Mesendoderm (in vitro differentiated cells): ENCODE measurements at regions not wholly inside any gene's neighbourhood (a gene's known extent, or its start where the extent isn't known, plus 50 kb on each side); places are given as distances from the start of the nearest gene placed in this dataset.

Experiments
- DNase-seq: peaks from one replicate; pipeline ENCODE4 v3.0.0; 2013
- H2AK5ac ChIP-seq: 2 replicates; pipeline ENCODE4 v1.6.1; 2013; ENCODE audit warnings: low read length, inconsistent platforms
- H2BK120ac ChIP-seq: 2 replicates; pipeline ENCODE4 v1.6.1; 2013; ENCODE audit warnings: low read depth, mild to moderate bottlenecking, low read length, moderate library complexity, mixed read lengths
- H2BK15ac ChIP-seq: replicated peaks from 2 replicates; pipeline ENCODE4 v1.6.1; 2013; ENCODE audit warnings: low read depth, mild to moderate bottlenecking, moderate library complexity
- H2BK5ac ChIP-seq: 2 replicates; pipeline ENCODE4 v1.6.1; 2013; ENCODE audit warnings: low read length, inconsistent platforms
- H3K18ac ChIP-seq: 2 replicates; pipeline ENCODE4 v1.6.1; 2013; ENCODE audit warnings: mild to moderate bottlenecking, low read length, mixed read lengths
- H3K23ac ChIP-seq: one replicate; pipeline ENCODE4 v1.6.1; 2013; ENCODE audit warnings: low read length
- H3K27ac ChIP-seq: 2 replicates; pipeline ENCODE4 v1.5.1; 2013; ENCODE audit warnings: low read depth, mild to moderate bottlenecking, inconsistent platforms, low read length, moderate library complexity
- H3K27me3 ChIP-seq: 2 replicates; pipeline ENCODE4 v1.6.1; 2013; ENCODE audit warnings: low read length, control low read depth, mild to moderate bottlenecking, inconsistent platforms; ENCODE audit not compliant: insufficient read depth, poor library complexity
- H3K36me3 ChIP-seq: 2 replicates; pipeline ENCODE4 v1.6.1; 2013; ENCODE audit warnings: low read length, inconsistent platforms; ENCODE audit not compliant: control insufficient read depth, insufficient read depth
- H3K4ac ChIP-seq: one replicate; pipeline ENCODE4 v1.6.1; 2013; ENCODE audit warnings: low read depth, mild to moderate bottlenecking, low read length, moderate library complexity
- H3K4me1 ChIP-seq: 2 replicates; pipeline ENCODE4 v1.6.1; 2013; ENCODE audit warnings: low read depth, low read length, inconsistent platforms; ENCODE audit not compliant: control insufficient read depth
- H3K4me2 ChIP-seq: 2 replicates; pipeline ENCODE4 v1.6.1; 2013; ENCODE audit warnings: low read length
- H3K4me3 ChIP-seq: 2 replicates; pipeline ENCODE4 v1.5.1; 2013; ENCODE audit warnings: mild to moderate bottlenecking, low read length
- H3K56ac ChIP-seq: one replicate; pipeline ENCODE4 v1.6.1; 2013; ENCODE audit warnings: low read length
- H3K79me1 ChIP-seq: 2 replicates; pipeline ENCODE4 v1.6.1; 2013; ENCODE audit warnings: low read length, inconsistent platforms
- H3K79me2 ChIP-seq: 2 replicates; pipeline ENCODE4 v1.6.1; 2013; ENCODE audit warnings: mild to moderate bottlenecking, low read length; ENCODE audit not compliant: control insufficient read depth, insufficient read depth
- H3K9ac ChIP-seq: 2 replicates; pipeline ENCODE4 v1.6.1; 2013; ENCODE audit warnings: low read length, inconsistent platforms
- H4K5ac ChIP-seq: one replicate; pipeline ENCODE4 v1.6.1; 2013; ENCODE audit warnings: low read length
- H4K8ac ChIP-seq: one replicate; pipeline ENCODE4 v1.6.1; 2013; ENCODE audit warnings: low read depth, mild to moderate bottlenecking, control low read depth, low read length, moderate library complexity
- whole genome bisulfite sequencing: extraction: QIAGEN DNeasy Blood & Tissue Kit; methylation state at CpG from one replicate; pipeline ENCODE4 v1.1.7; 2013; ENCODE audit warnings: low lambda C conversion rate, missing lambda C conversion rate; ENCODE audit not compliant: insufficient coverage; ENCODE audit errors: extremely low coverage; 5-methylcytosine and 5-hydroxymethylcytosine counted together

DNA sequence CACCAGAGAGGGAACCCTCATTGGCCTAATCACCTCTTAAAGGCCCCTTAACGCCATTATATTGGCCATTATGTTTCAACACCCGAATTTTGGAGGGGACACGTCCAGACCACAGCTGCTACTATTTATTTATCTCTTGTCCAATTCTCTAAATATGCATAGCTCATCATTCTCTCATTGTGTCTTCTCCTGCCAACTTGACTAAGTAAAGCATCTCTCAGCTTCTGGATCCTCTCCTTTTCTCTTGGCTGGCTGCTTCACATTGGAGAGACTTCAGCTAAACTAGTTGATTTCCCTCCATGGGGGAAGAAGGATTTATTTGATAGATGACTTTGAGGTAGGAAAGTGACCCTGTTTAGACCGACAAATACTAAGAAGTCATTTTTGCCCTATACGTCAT is 120.4 kb upstream of the KRR1 start:
- WGBS: no CpG with 5 or more reads among the region's 5 CpGs
- no peak for DNase-seq
- no peak overlapping the region for H3K56ac ChIP-seq
- H4K5ac ChIP-seq: no peak overlapping the region
- no peaks in the 10 kb centered on the region for H3K4me1 ChIP-seq
- H3K9ac ChIP-seq: no peak overlapping the region
- H3K36me3 ChIP-seq: no peaks in the 10 kb centered on the region
- no peaks in the 10 kb centered on the region for H3K79me2 ChIP-seq
- no peaks in the 10 kb centered on the region for H3K27me3 ChIP-seq
- H3K4me2 ChIP-seq: no peak overlapping the region
- H3K23ac ChIP-seq: no peak overlapping the region
- H3K4me3 ChIP-seq: no peak overlapping the region
- H2BK15ac ChIP-seq: no peak overlapping the region
- no peak overlapping the region for H3K18ac ChIP-seq
- H3K79me1 ChIP-seq: no peaks in the 10 kb centered on the region
- H2BK5ac ChIP-seq: no peak overlapping the region
- H2BK120ac ChIP-seq: no peak overlapping the region
- H4K8ac ChIP-seq: no peak overlapping the region
- H3K4ac ChIP-seq: no peak overlapping the region
- H3K27ac ChIP-seq: no peak overlapping the region
- H2AK5ac ChIP-seq: no peak overlapping the region

- no peak overlapping the region for H4K8ac ChIP-seq
- no peaks in the 10 kb centered on the region for H3K27me3 ChIP-seq
- no peak overlapping the region for H3K18ac ChIP-seq
- no peak overlapping the region for H4K5ac ChIP-seq
- H3K23ac ChIP-seq: no peak overlapping the region
- no peak overlapping the region for H3K4me3 ChIP-seq
- no peak overlapping the region for H2BK15ac ChIP-seq
- no peak overlapping the region for H2AK5ac ChIP-seq
- H3K4me2 ChIP-seq: no peak overlapping the region
- no peak overlapping the region for H2BK5ac ChIP-seq
- H3K79me2 ChIP-seq: no peaks in the 10 kb centered on the region
- no peak overlapping the region for H3K56ac ChIP-seq
- H3K9ac ChIP-seq: no peak overlapping the region
- H3K79me1 ChIP-seq: no peaks in the 10 kb centered on the region
- no peak overlapping the region for H3K4ac ChIP-seq
- no peaks in the 10 kb centered on the region for H3K36me3 ChIP-seq
- no peak overlapping the region for H2BK120ac ChIP-seq
- WGBS: no CpG with 5 or more reads among the region's 2 CpGs
- no peaks in the 10 kb centered on the region for H3K4me1 ChIP-seq
- DNase-seq: no peak
- no peak overlapping the region for H3K27ac ChIP-seq
These were observed 118.7 kb upstream of the KRR1 start for GRCh38 chr12:75630091-75630490.

DNA sequence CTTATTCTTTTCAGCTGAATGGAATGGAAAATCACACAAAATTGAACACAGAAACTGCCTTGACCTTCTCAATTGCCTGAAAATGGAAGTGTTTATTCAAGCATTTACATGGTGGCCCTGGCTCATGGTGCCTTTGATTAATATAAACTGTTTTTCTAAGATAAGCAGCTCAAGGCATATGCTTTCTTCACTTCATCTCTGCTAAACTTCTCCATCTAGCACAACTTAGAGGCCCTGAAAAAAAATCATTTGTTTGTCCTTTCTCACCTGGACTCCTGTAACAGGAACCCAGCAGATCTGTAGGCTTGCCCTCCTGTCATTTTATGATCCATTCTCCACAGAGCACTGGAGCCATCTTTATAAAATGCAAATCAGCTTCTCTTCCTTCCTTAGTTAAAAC is 117.5 kb upstream of the KRR1 start:
- Histone ChIP-seq H3K27ac (no peak overlapping the region), H3K18ac (no peak overlapping the region), H4K5ac (no peak overlapping the region), H3K79me2 (no peaks in the 10 kb centered on the region), H3K4me1 (no peaks in the 10 kb centered on the region), H3K4me2 (no peak overlapping the region), H2BK15ac (no peak overlapping the region), H2BK5ac (no peak overlapping the region), H3K4ac (no peak overlapping the region), H2AK5ac (no peak overlapping the region), H2BK120ac (no peak overlapping the region), H3K36me3 (no peaks in the 10 kb centered on the region), H3K27me3 (no peaks in the 10 kb centered on the region), H3K9ac (no peak overlapping the region), H3K56ac (no peak overlapping the region), H3K79me1 (no peaks in the 10 kb centered on the region), H3K4me3 (no peak overlapping the region), H3K23ac (no peak overlapping the region), H4K8ac (no peak overlapping the region)
- DNase-seq: no peak

DNA sequence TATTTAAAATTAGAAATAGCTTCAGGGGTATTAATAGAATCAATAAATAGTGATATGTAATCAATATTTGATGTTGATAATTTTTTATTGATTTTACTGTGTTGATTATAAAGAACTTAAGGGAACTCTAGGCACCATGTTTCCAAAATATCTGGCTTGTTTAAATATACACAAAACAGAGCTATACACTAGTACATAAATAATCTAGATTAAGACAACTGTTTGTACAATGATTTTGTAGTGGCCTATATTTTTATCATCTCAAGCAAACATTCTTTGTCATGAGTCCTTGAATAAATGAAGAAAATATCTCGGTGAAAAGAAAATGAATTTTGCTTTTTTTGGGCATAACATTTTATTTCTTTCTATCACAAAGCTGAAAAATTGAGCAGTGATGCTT is 117.1 kb upstream of the KRR1 start:
- Histone ChIP-seq H4K5ac (no peak overlapping the region), H3K27ac (no peak overlapping the region), H3K23ac (no peak overlapping the region), H2BK15ac (no peak overlapping the region), H2BK120ac (no peak overlapping the region), H3K4me1 (no peaks in the 10 kb centered on the region), H3K18ac (no peak overlapping the region), H3K79me2 (no peaks in the 10 kb centered on the region), H3K79me1 (no peaks in the 10 kb centered on the region), H3K4me3 (no peak overlapping the region), H3K4ac (no peak overlapping the region), H3K27me3 (no peaks in the 10 kb centered on the region), H3K4me2 (no peak overlapping the region), H3K9ac (no peak overlapping the region), H3K36me3 (no peaks in the 10 kb centered on the region), H2AK5ac (no peak overlapping the region), H3K56ac (no peak overlapping the region), H4K8ac (no peak overlapping the region), H2BK5ac (no peak overlapping the region)
- no peak for DNase-seq
- WGBS: no CpG with 5 or more reads among the region's 1 CpG

GRCh38 chr12:75623631-75624154 is 112.3 kb upstream of the KRR1 start:
- Histone ChIP-seq H4K8ac (no peak overlapping the region), H3K79me1 (no peaks in the 10 kb centered on the region), H3K23ac (no peak overlapping the region), H3K56ac (peak overlapping the region; percentile 45), H3K4ac (peak overlapping the region; percentile 43), H3K27me3 (no peaks in the 10 kb centered on the region), H3K18ac (peak overlapping the region; percentile 94), H3K79me2 (no peaks in the 10 kb centered on the region), H2AK5ac (no peak overlapping the region), H2BK5ac (peak overlapping the region; percentile 70), H3K4me3 (no peak overlapping the region), H2BK15ac (no peak overlapping the region), H4K5ac (no peak overlapping the region), H3K27ac (no peak overlapping the region), H3K4me2 (no peak overlapping the region), H3K36me3 (no peaks in the 10 kb centered on the region), H3K4me1 (no peaks in the 10 kb centered on the region), H2BK120ac (no peak overlapping the region), H3K9ac (no peak overlapping the region)
- peak; percentile 94 for DNase-seq
- no CpG with 5 or more reads among the region's 4 CpGs for WGBS

GRCh38 chr12:75622492-75622891 is 111.1 kb upstream of the KRR1 start:
- no peak overlapping the region for H4K5ac ChIP-seq
- no peak overlapping the region for H3K27ac ChIP-seq
- H3K18ac ChIP-seq: no peak overlapping the region
- H4K8ac ChIP-seq: no peak overlapping the region
- H3K79me2 ChIP-seq: no peaks in the 10 kb centered on the region
- no peaks in the 10 kb centered on the region for H3K79me1 ChIP-seq
- H3K4ac ChIP-seq: no peak overlapping the region
- no peak overlapping the region for H2BK5ac ChIP-seq
- H3K56ac ChIP-seq: no peak overlapping the region
- H3K23ac ChIP-seq: no peak overlapping the region
- H2AK5ac ChIP-seq: no peak overlapping the region
- H3K4me1 ChIP-seq: no peaks in the 10 kb centered on the region
- H2BK120ac ChIP-seq: no peak overlapping the region
- no peak overlapping the region for H3K9ac ChIP-seq
- no peaks in the 10 kb centered on the region for H3K27me3 ChIP-seq
- DNase-seq: peak; percentile 56
- no CpG with 5 or more reads among the region's 1 CpG for WGBS
- no peak overlapping the region for H3K4me2 ChIP-seq
- H3K4me3 ChIP-seq: no peak overlapping the region
- no peaks in the 10 kb centered on the region for H3K36me3 ChIP-seq
- H2BK15ac ChIP-seq: no peak overlapping the region
